ENCODE measurements at regions not wholly inside any gene's neighbourhood (a gene's known extent, or its start where the extent isn't known, plus 50 kb on each side); places are given as distances from the start of the nearest gene placed in this dataset.

GRCh38 chr1:206417774-206418614, 52.3 kb upstream of the IKBKE start:
- H3K27me3 ChIP-seq (ENCODE audit: insufficient read depth, low read length, poor library complexity): no peaks in the 10 kb centered on the region
- no peak overlapping the region for H3K4me3 ChIP-seq (ENCODE audit: low read depth in 1 of 2, low read length in 2 of 2)
- no peak overlapping the region for H3K4me2 ChIP-seq (ENCODE audit: insufficient read depth, low read length)
- ATAC-seq (ENCODE audit: insufficient read depth, low read depth) (no peak), DNase-seq (no peak)
- H3K79me2 ChIP-seq (ENCODE audit: insufficient read depth, low read length): no peaks in the 10 kb centered on the region
- no peaks in the 10 kb centered on the region for H3K4me1 ChIP-seq (ENCODE audit: insufficient read depth, low read length)
- H3K9ac ChIP-seq (ENCODE audit: low read depth, low read length): no peak overlapping the region
- H3K27ac ChIP-seq (ENCODE audit: low read length): no peak overlapping the region
- no peak for TF ChIP-seq EZH2 (IDR thresholded peaks at IDR 0.05; ENCODE audit: borderline replicate concordance, low read depth, low read length, severe bottlenecking)
- no peak for TF ChIP-seq CTCF (IDR thresholded peaks at IDR 0.05; ENCODE audit: borderline replicate concordance, extremely low read depth, low read length, poor library complexity, severe bottlenecking)
- H2AFZ ChIP-seq (ENCODE audit: low read depth, low read length): no peak overlapping the region
- peaks cover 32% of the 10 kb centered on the region for H3K36me3 ChIP-seq (ENCODE audit: insufficient read depth, low read length)
- H4K20me1 ChIP-seq (ENCODE audit: insufficient read depth, low read length): no peaks in the 10 kb centered on the region
- H3K9me3 ChIP-seq (ENCODE audit: insufficient read depth, low read length, severe bottlenecking): no peaks in the 10 kb centered on the region

DNA sequence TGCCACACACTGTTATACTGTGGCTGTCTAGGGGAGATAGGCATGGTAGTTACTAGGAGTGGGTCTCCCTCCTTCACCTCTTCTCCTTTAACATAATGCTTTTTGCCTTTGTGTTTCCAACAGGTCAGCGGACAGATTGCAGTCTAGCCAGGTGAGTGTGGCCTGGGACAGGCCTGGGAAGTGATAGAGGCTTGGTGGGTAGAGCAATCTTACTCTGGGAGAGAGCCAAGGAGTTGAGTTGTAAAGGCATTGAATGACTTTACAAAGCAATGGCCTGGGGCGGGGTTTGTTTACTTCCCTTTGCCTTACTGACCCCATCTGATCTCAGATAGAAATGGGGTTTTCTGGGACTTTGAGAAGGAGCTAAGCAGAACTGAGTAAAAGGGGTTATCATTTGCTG, 51.0 kb upstream of the IKBKE start:
- TF ChIP-seq CTCF (IDR thresholded peaks at IDR 0.05; ENCODE audit: borderline replicate concordance, extremely low read depth, low read length, poor library complexity, severe bottlenecking): no peak
- no peak for TF ChIP-seq EZH2 (IDR thresholded peaks at IDR 0.05; ENCODE audit: borderline replicate concordance, low read depth, low read length, severe bottlenecking)
- Histone ChIP-seq H4K20me1 (ENCODE audit: insufficient read depth, low read length) (no peaks in the 10 kb centered on the region), H3K9me3 (ENCODE audit: insufficient read depth, low read length, severe bottlenecking) (no peaks in the 10 kb centered on the region)

DNA sequence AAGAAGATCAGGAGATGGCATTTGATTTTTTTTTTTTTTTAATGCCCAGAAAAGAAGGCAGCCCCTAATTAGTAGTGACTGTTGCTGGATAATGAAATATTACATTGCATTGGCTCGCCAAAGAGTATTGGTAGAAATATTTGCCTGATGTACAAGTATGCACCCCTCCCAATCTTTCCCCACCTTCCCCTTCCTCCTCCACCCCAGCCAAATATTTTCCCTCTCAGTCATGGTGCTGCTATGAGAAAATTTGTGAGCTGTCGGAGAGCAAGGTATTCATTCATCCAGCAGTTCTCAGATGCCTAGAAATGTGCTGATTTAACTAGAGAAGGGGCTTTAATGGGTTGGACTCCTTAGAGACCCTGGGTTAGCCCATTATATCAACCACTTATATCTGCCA, 50.5 kb upstream of the IKBKE start:
- ATAC-seq (ENCODE audit: insufficient read depth, low read depth): no peak
- H3K36me3 ChIP-seq (ENCODE audit: insufficient read depth, low read length): peaks cover 32% of the 10 kb centered on the region
- no peak overlapping the region for H3K4me3 ChIP-seq (ENCODE audit: low read depth in 1 of 2, low read length in 2 of 2)

More for the DNA sequence above, 51.0 kb upstream of the IKBKE start:
- Histone ChIP-seq H3K36me3 (ENCODE audit: insufficient read depth, low read length) (peaks cover 32% of the 10 kb centered on the region), H3K9ac (ENCODE audit: low read depth, low read length) (no peak overlapping the region), H2AFZ (ENCODE audit: low read depth, low read length) (no peak overlapping the region), H3K4me3 (ENCODE audit: low read depth in 1 of 2, low read length in 2 of 2) (no peak overlapping the region), H3K27ac (ENCODE audit: low read length) (no peak overlapping the region), H3K27me3 (ENCODE audit: insufficient read depth, low read length, poor library complexity) (no peaks in the 10 kb centered on the region), H3K4me1 (ENCODE audit: insufficient read depth, low read length) (no peaks in the 10 kb centered on the region), H3K79me2 (ENCODE audit: insufficient read depth, low read length) (no peaks in the 10 kb centered on the region), H3K4me2 (ENCODE audit: insufficient read depth, low read length) (no peak overlapping the region)
- ATAC-seq (ENCODE audit: insufficient read depth, low read depth): no peak
- DNase-seq: no peak

More for the DNA sequence above, 50.5 kb upstream of the IKBKE start:
- Histone ChIP-seq H3K9me3 (ENCODE audit: insufficient read depth, low read length, severe bottlenecking) (no peaks in the 10 kb centered on the region), H3K79me2 (ENCODE audit: insufficient read depth, low read length) (no peaks in the 10 kb centered on the region), H4K20me1 (ENCODE audit: insufficient read depth, low read length) (no peaks in the 10 kb centered on the region), H3K27ac (ENCODE audit: low read length) (no peak overlapping the region), H3K4me2 (ENCODE audit: insufficient read depth, low read length) (no peak overlapping the region), H3K9ac (ENCODE audit: low read depth, low read length) (no peak overlapping the region), H3K27me3 (ENCODE audit: insufficient read depth, low read length, poor library complexity) (no peaks in the 10 kb centered on the region), H3K4me1 (ENCODE audit: insufficient read depth, low read length) (no peaks in the 10 kb centered on the region), H2AFZ (ENCODE audit: low read depth, low read length) (no peak overlapping the region)
- DNase-seq: no peak
- TF ChIP-seq CTCF (IDR thresholded peaks at IDR 0.05; ENCODE audit: borderline replicate concordance, extremely low read depth, low read length, poor library complexity, severe bottlenecking) (no peak), EZH2 (IDR thresholded peaks at IDR 0.05; ENCODE audit: borderline replicate concordance, low read depth, low read length, severe bottlenecking) (no peak)
